NCI-H226 (cell line): ENCODE measurements at regions not wholly inside any gene's neighbourhood (a gene's known extent, or its start where the extent isn't known, plus 50 kb on each side); places are given as distances from the start of the nearest gene placed in this dataset.
A peak's percentile ranks its signal among the peaks of the same experiment; 100 is the strongest.

ENCODE experiments used
- DNase-seq: peaks from one replicate; pipeline ENCODE4 v3.0.0-alpha.2; 2015

GRCh38 chr13:72523593-72523992 is 203.8 kb downstream of the MZT1 start:
- DNase-seq = no peak

DNA sequence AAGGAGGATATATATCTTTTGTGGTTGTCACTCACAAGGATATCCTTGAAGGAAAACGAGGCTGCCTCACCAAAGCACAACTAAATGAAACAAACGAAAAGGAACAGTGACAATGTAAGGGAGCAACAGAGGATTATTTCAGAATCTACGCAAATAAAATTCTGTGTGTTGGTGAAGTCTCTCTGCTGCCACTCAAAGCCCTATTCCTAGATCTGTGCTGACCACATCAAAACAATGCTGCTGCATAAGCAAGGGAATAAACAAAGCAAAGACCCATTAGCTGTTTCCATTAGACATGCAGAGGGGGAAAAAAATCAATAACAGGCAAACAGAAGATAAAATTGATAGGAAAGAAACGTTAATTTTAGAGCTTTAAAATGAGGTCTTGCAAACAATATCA is 204.4 kb downstream of the MZT1 start:
- no peak for DNase-seq

DNA sequence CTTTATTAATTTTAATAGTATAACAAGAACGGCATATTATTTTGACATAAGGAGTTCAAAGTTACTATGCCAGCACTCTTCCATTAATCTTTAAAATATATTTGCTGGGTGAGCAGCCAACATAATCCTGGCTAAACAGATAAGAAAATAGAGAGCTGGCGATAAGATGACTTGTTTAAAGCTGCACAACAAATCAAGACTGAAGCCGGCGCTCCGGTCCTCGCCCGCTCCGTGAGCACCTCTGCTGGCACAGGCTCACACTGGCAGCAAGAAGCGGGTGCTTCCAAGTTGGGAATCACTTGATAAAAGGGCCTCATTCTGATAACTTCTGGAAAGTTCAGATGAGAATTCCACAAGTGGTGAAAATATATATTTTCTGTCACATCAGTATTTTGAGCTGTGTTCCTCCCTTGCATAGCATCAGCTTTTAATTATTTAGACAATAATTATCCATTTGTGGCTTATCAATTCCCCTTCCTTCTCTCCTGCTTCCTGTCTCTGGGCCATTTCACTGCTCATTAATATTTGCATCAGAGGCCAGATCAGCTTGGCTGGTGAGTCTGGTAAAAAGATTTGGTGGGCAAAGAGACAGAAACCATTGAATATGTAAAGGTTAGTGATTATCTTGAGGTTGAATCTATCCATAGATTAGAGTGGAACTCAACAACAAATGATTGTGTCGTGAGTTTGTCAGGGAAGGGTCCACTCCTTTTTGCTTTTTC is 205.3 kb downstream of the MZT1 start:
- no peak for DNase-seq

DNA sequence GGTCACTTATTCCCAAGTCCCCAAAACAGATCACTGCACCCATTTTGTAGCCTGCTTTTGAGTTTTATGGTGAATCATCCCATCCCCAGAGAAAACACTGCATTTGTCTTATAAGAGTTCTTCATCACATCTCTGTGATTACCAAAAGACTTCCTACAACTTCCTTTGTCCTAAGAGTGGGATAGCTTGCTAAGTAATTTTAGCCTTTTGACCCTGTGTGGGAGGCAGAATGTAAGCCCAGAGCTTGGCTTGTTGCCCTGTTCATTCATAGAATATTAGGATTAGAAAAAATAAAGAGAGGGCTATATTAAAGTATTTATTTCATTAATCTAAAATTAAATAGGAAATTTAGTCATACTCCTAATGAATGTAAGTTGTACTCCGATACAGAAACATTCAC is 213.3 kb downstream of the MZT1 start:
- no peak for DNase-seq

DNA sequence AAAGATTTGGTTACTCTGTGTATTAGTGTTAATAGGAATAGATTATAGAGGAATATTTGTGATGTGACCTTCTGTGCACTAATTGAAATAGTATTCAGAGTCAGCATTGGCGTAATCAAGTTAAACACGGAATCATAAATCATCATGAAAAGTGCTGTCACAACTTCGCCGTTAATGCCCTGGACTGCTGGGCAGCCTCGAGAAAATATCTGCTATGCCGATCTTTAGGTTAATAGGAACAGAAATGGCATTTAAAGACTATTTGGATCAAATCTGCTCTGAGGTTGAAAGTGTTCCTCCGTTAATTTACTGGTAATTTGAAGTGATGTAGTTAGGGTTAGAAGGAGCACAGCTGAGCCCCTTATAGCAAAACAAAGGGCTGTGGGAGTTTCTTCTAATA is 219.0 kb downstream of the MZT1 start:
- DNase-seq = no peak

DNA sequence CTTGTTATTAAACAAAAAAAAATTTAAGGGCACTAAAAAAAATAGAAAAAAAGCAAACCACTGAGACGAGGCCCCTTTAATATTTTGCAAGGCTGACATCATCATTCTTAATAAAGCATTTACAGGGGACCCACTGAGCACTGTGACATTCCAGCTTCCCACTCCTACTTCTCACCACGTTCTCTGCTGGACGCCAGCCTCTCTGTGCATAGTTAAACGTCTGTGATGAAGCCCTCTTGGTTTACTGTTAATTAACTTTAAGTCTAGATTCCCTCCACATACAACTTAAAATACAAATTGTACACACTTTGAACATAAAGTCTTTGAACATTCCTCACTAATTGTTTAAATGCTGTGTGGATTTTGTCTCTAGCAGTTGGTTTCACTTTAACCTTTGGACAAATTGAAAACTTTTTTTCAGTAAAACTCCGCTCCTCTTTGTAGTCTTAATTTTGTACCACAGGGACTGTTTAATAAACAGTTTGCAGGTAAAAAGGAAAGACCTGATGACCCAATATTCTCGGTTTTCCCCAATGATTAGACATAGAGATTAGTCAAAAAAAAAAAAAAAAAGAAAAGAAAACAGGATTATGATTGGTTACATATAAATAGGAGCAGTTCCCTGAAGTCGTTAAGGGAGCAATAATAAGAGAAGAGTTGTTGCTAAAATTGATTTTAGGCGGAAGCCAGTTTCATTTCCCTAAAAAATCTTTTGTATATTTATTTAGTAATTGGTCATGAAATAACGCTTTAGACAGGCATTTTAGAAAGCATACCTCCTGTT is 219.8 kb downstream of the MZT1 start:
- no peak for DNase-seq

GRCh38 chr13:72506706-72507105 is 220.7 kb downstream of the MZT1 start:
- DNase-seq = no peak

- DNase-seq = no peak
These were observed 222.1 kb downstream of the MZT1 start for GRCh38 chr13:72505376-72505775.

DNA sequence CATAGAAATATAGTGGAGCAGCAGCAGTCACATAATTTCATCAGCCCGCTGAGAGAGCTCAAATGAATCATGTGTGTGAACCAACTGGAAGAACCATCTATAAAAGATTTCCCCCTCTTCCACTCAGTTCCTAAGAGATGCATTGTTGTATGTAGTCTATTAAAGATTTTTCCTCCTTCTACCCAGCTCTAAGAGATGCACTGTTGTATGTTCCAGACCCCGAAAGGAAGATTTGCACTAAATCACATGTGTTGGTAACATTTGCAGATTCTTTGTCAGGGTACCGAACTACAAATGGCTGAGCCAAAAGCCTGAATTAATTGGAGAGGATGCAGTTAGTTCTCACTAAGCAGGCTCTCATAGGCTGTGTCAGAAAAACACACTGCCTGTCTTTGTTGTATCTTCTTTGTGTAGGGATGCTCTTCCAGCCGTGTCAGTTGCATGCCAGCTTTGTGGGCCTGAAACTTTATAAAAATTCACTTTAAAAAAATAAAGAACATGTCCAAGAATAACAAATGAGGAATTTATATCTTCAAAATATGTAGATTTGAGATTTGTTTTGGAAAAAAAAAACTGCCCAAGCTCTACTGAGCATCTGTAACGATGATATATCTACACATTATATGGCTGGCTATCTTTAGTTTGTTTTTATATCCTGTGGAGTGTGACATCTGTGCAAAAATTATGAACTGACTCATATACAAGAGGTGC is 223.1 kb downstream of the MZT1 start:
- DNase-seq = no peak

- DNase-seq = no peak
These were observed 226.6 kb downstream of the MZT1 start for GRCh38 chr13:72500851-72501250.

GRCh38 chr13:72495681-72496080 is 231.7 kb downstream of the MZT1 start:
- no peak for DNase-seq

GRCh38 chr13:72489751-72490150 is 237.7 kb downstream of the MZT1 start:
- no peak for DNase-seq

- DNase-seq = no peak
These were observed 254.1 kb downstream of the MZT1 start for GRCh38 chr13:72473321-72473720.

DNA sequence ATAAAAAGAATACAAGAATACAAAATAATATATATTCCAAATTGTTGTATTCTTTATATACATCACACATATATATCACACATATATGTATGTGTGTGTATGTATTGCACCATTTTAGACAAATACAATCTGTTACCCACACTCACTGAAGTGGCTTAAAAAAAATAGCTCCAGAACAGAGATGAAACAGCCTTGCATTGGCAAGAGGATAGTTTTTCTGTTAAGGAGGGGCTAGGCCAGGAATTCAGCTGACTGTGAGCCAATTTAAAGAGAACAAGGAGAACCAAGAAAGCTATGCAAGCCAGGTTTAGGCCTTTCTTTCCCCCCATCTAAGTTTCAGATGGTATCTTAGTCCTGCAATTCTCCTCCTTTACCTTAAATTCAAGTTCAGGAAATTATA is 257.5 kb downstream of the MZT1 start:
- no peak for DNase-seq

DNA sequence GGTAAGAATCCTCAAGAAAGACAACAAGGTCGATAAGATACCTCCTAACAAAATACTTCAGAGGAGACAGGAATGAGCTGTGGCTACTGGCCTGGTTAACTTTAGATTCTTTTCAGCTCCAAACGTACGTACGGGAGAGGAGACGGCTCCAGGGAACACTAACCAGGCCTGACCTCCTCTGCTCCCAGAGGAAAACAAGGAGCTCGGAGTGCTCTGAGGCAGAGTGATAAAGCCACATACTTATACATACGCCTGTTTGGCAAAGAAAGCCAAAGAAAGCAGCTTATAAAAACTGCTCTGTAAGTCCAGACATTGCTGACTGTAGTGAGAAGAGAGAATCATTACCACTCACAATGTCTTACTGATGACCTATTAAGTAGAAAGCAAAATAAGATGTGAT is 263.9 kb downstream of the MZT1 start:
- no peak for DNase-seq

- DNase-seq = no peak
These were observed 264.7 kb downstream of the MZT1 start for GRCh38 chr13:72462726-72463125.

- DNase-seq = no peak
These were observed 265.3 kb downstream of the MZT1 start for GRCh38 chr13:72462166-72462565.

DNA sequence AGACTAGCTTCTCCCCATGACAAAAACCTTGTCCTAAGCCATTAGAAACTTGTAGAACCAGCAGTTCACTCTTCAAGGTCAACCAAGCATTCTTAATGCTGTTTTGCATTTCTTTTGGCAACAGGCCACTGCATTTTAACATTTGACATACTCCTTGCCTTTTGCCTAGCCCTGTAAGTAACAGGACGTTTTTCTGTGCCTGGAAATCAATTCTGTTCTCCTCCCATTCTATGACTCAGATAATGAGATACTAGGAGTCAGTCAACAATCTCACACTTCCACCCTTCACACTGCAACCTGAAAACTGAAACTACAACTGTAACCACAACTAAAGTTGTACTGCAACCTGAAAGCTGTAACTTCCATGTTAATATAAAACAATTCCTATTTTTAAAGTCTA is 268.7 kb downstream of the MZT1 start:
- DNase-seq = peak; percentile 32

DNA sequence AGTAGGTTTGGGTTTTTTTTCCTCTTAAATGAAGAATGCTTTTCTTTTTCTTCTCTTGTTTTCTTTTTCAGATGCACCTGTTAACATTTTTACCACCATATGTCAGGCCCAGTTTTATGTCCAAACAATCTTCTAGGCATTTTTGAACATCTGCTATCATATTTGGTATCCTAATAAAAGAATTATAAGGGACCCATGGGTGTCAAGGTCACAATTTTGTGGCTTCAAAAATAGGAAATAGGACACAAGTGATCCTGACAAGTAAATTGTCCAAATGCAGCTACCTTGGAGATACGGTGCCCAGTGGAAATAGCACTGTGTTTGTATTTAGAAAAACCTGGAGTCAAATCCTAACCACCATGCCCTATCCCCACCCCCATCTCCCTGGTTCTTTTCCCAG is 270.3 kb downstream of the MZT1 start:
- no peak for DNase-seq

GRCh38 chr13:72456486-72456885 is 270.9 kb downstream of the MZT1 start:
- no peak for DNase-seq

GRCh38 chr13:72453161-72453560 is 274.3 kb downstream of the MZT1 start:
- DNase-seq = no peak

DNA sequence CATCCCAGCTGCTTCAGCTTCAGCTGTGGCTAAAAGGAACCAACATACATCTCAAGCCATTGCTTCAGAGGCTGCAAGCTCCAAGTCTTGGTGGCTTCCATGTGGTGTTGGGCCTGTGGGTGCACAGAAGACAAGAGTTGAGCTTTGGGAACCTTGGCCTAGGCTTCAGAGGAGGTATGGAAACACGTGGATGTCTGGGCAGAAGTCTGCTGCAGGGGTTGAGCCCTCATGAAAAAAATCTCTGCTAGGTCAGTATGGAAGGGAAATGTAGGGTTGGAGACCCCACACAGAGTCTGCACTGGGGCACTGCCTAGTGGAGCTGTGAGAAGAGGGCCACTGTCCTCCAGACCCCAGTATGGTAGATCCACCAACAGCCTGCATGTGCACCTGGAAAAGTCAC is 279.3 kb downstream of the MZT1 start:
- no peak for DNase-seq

- DNase-seq = no peak
These were observed 282.4 kb downstream of the MZT1 start for GRCh38 chr13:72444999-72445398.

DNA sequence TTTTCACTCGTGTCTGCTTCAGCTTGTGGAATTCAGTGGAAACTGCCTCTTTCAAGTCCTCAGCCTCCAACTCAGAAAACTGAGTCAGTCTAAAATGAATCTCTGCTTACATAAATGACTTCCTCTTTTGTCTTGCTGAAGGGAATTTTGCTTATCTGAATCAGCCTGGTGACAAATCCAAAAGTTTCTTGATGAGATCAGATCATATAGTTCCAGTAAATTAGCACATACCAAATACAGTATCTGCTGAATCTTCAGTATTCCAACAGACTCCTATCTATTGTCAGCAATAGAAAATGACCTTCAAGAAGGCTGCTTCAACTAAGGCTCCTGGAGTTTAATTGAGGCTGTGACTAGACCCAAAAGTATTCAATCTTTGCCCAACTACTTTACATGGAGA is 290.0 kb downstream of the MZT1 start:
- peak; percentile 2 for DNase-seq
